ENCODE measurements at regions not wholly inside any gene's neighbourhood (a gene's known extent, or its start where the extent isn't known, plus 50 kb on each side); places are given as distances from the start of the nearest gene placed in this dataset.

GRCh38 chr4:45640281-45640680, 483.6 kb downstream of the GABRG1 start:
- no peak overlapping the region for H3K4me3 ChIP-seq (ENCODE audit: low read length)
- no peak overlapping the region for H4K5ac ChIP-seq (ENCODE audit: low read length)
- H3K4me2 ChIP-seq (ENCODE audit: low read length) = no peak overlapping the region
- no peak for DNase-seq
- no peak overlapping the region for H2BK5ac ChIP-seq (ENCODE audit: low read length)
- no peak overlapping the region for H2BK15ac ChIP-seq (replicated peaks; ENCODE audit: low read depth)
- H2AK5ac ChIP-seq (ENCODE audit: low read length) = no peak overlapping the region
- H3K27me3 ChIP-seq (ENCODE audit: insufficient read depth, low read length, poor library complexity) = no peaks in the 10 kb centered on the region
- H3K79me1 ChIP-seq (ENCODE audit: low read length) = no peaks in the 10 kb centered on the region
- no peaks in the 10 kb centered on the region for H3K79me2 ChIP-seq (ENCODE audit: control insufficient read depth, insufficient read depth, low read length)
- no peak overlapping the region for H2BK120ac ChIP-seq (ENCODE audit: low read depth, low read length)
- H3K23ac ChIP-seq (ENCODE audit: low read length) = no peak overlapping the region
- H4K8ac ChIP-seq (ENCODE audit: low read depth, low read length) = no peak overlapping the region
- no peak overlapping the region for H3K56ac ChIP-seq (ENCODE audit: low read length)
- no peak overlapping the region for H3K18ac ChIP-seq (ENCODE audit: low read length)
- WGBS (ENCODE audit: extremely low coverage, insufficient coverage, low lambda C conversion rate) = no CpG with 5 or more reads among the region's 6 CpGs
- no peaks in the 10 kb centered on the region for H3K36me3 ChIP-seq (ENCODE audit: control insufficient read depth, insufficient read depth, low read length)
- no peak overlapping the region for H3K4ac ChIP-seq (ENCODE audit: low read depth, low read length)
- no peaks in the 10 kb centered on the region for H3K4me1 ChIP-seq (ENCODE audit: control insufficient read depth, low read depth, low read length)
- H3K9ac ChIP-seq (ENCODE audit: low read length) = no peak overlapping the region
- H3K27ac ChIP-seq (ENCODE audit: low read depth, low read length) = no peak overlapping the region

GRCh38 chr4:45638641-45639040, 485.2 kb downstream of the GABRG1 start:
- H3K27me3 ChIP-seq (ENCODE audit: insufficient read depth, low read length, poor library complexity) = no peaks in the 10 kb centered on the region
- no peak overlapping the region for H3K18ac ChIP-seq (ENCODE audit: low read length)
- no peak overlapping the region for H3K23ac ChIP-seq (ENCODE audit: low read length)
- H2BK5ac ChIP-seq (ENCODE audit: low read length) = no peak overlapping the region
- H2BK120ac ChIP-seq (ENCODE audit: low read depth, low read length) = no peak overlapping the region
- H2BK15ac ChIP-seq (replicated peaks; ENCODE audit: low read depth) = no peak overlapping the region
- no peak overlapping the region for H4K8ac ChIP-seq (ENCODE audit: low read depth, low read length)
- H3K4me1 ChIP-seq (ENCODE audit: control insufficient read depth, low read depth, low read length) = no peaks in the 10 kb centered on the region
- DNase-seq = peak; percentile 19
- WGBS (ENCODE audit: extremely low coverage, insufficient coverage, low lambda C conversion rate) = no CpG with 5 or more reads among the region's 3 CpGs
- no peak overlapping the region for H3K56ac ChIP-seq (ENCODE audit: low read length)
- H4K5ac ChIP-seq (ENCODE audit: low read length) = no peak overlapping the region
- H3K79me1 ChIP-seq (ENCODE audit: low read length) = no peaks in the 10 kb centered on the region
- H3K4me3 ChIP-seq (ENCODE audit: low read length) = no peak overlapping the region
- no peaks in the 10 kb centered on the region for H3K79me2 ChIP-seq (ENCODE audit: control insufficient read depth, insufficient read depth, low read length)
- no peak overlapping the region for H3K4me2 ChIP-seq (ENCODE audit: low read length)
- H3K36me3 ChIP-seq (ENCODE audit: control insufficient read depth, insufficient read depth, low read length) = no peaks in the 10 kb centered on the region
- no peak overlapping the region for H3K27ac ChIP-seq (ENCODE audit: low read depth, low read length)
- no peak overlapping the region for H3K4ac ChIP-seq (ENCODE audit: low read depth, low read length)
- no peak overlapping the region for H3K9ac ChIP-seq (ENCODE audit: low read length)
- no peak overlapping the region for H2AK5ac ChIP-seq (ENCODE audit: low read length)

- DNase-seq = no peak
- no peak overlapping the region for H3K18ac ChIP-seq (ENCODE audit: low read length)
- H3K27me3 ChIP-seq (ENCODE audit: insufficient read depth, low read length, poor library complexity) = no peaks in the 10 kb centered on the region
- no peak overlapping the region for H3K56ac ChIP-seq (ENCODE audit: low read length)
- WGBS (ENCODE audit: extremely low coverage, insufficient coverage, low lambda C conversion rate) = no CpG with 5 or more reads among the region's 1 CpG
- H3K9ac ChIP-seq (ENCODE audit: low read length) = no peak overlapping the region
- H4K5ac ChIP-seq (ENCODE audit: low read length) = no peak overlapping the region
- H4K8ac ChIP-seq (ENCODE audit: low read depth, low read length) = no peak overlapping the region
- no peaks in the 10 kb centered on the region for H3K36me3 ChIP-seq (ENCODE audit: control insufficient read depth, insufficient read depth, low read length)
- no peak overlapping the region for H3K4me2 ChIP-seq (ENCODE audit: low read length)
- H3K4me3 ChIP-seq (ENCODE audit: low read length) = no peak overlapping the region
- no peak overlapping the region for H3K4ac ChIP-seq (ENCODE audit: low read depth, low read length)
- no peaks in the 10 kb centered on the region for H3K79me1 ChIP-seq (ENCODE audit: low read length)
- no peaks in the 10 kb centered on the region for H3K79me2 ChIP-seq (ENCODE audit: control insufficient read depth, insufficient read depth, low read length)
- no peak overlapping the region for H2BK5ac ChIP-seq (ENCODE audit: low read length)
- H3K23ac ChIP-seq (ENCODE audit: low read length) = no peak overlapping the region
- no peak overlapping the region for H2BK15ac ChIP-seq (replicated peaks; ENCODE audit: low read depth)
- H3K27ac ChIP-seq (ENCODE audit: low read depth, low read length) = no peak overlapping the region
- no peak overlapping the region for H2AK5ac ChIP-seq (ENCODE audit: low read length)
- no peaks in the 10 kb centered on the region for H3K4me1 ChIP-seq (ENCODE audit: control insufficient read depth, low read depth, low read length)
- no peak overlapping the region for H2BK120ac ChIP-seq (ENCODE audit: low read depth, low read length)
Measured at GRCh38 chr4:45636175-45636574, 487.7 kb downstream of the GABRG1 start.

GRCh38 chr4:45629717-45630116, 494.1 kb downstream of the GABRG1 start:
- Histone ChIP-seq H3K4me3 (ENCODE audit: low read length) (no peak overlapping the region), H2BK15ac (replicated peaks; ENCODE audit: low read depth) (no peak overlapping the region), H2BK120ac (ENCODE audit: low read depth, low read length) (no peak overlapping the region), H3K4ac (ENCODE audit: low read depth, low read length) (no peak overlapping the region), H4K5ac (ENCODE audit: low read length) (no peak overlapping the region), H3K23ac (ENCODE audit: low read length) (no peak overlapping the region), H4K8ac (ENCODE audit: low read depth, low read length) (no peak overlapping the region), H3K36me3 (ENCODE audit: control insufficient read depth, insufficient read depth, low read length) (no peaks in the 10 kb centered on the region), H3K4me2 (ENCODE audit: low read length) (no peak overlapping the region), H3K27me3 (ENCODE audit: insufficient read depth, low read length, poor library complexity) (no peaks in the 10 kb centered on the region), H3K56ac (ENCODE audit: low read length) (no peak overlapping the region), H3K4me1 (ENCODE audit: control insufficient read depth, low read depth, low read length) (no peaks in the 10 kb centered on the region), H2BK5ac (ENCODE audit: low read length) (no peak overlapping the region), H3K18ac (ENCODE audit: low read length) (no peak overlapping the region), H3K79me1 (ENCODE audit: low read length) (no peaks in the 10 kb centered on the region), H3K27ac (ENCODE audit: low read depth, low read length) (no peak overlapping the region), H2AK5ac (ENCODE audit: low read length) (no peak overlapping the region), H3K79me2 (ENCODE audit: control insufficient read depth, insufficient read depth, low read length) (no peaks in the 10 kb centered on the region), H3K9ac (ENCODE audit: low read length) (no peak overlapping the region)
- no CpG with 5 or more reads among the region's 2 CpGs for WGBS (ENCODE audit: extremely low coverage, insufficient coverage, low lambda C conversion rate)
- DNase-seq = no peak

GRCh38 chr4:45621971-45622370, 501.9 kb downstream of the GABRG1 start:
- H3K9ac ChIP-seq (ENCODE audit: low read length) = no peak overlapping the region
- no peak overlapping the region for H2BK5ac ChIP-seq (ENCODE audit: low read length)
- H3K23ac ChIP-seq (ENCODE audit: low read length) = no peak overlapping the region
- H3K4me1 ChIP-seq (ENCODE audit: control insufficient read depth, low read depth, low read length) = no peaks in the 10 kb centered on the region
- no peak overlapping the region for H2BK120ac ChIP-seq (ENCODE audit: low read depth, low read length)
- H2AK5ac ChIP-seq (ENCODE audit: low read length) = no peak overlapping the region
- no peak overlapping the region for H3K4ac ChIP-seq (ENCODE audit: low read depth, low read length)
- H4K5ac ChIP-seq (ENCODE audit: low read length) = no peak overlapping the region
- no peak overlapping the region for H3K4me3 ChIP-seq (ENCODE audit: low read length)
- H3K27me3 ChIP-seq (ENCODE audit: insufficient read depth, low read length, poor library complexity) = no peaks in the 10 kb centered on the region
- no peaks in the 10 kb centered on the region for H3K36me3 ChIP-seq (ENCODE audit: control insufficient read depth, insufficient read depth, low read length)
- no peak overlapping the region for H4K8ac ChIP-seq (ENCODE audit: low read depth, low read length)
- no peaks in the 10 kb centered on the region for H3K79me1 ChIP-seq (ENCODE audit: low read length)
- no peak overlapping the region for H3K27ac ChIP-seq (ENCODE audit: low read depth, low read length)
- H3K18ac ChIP-seq (ENCODE audit: low read length) = no peak overlapping the region
- no peak overlapping the region for H2BK15ac ChIP-seq (replicated peaks; ENCODE audit: low read depth)
- WGBS (ENCODE audit: extremely low coverage, insufficient coverage, low lambda C conversion rate) = no CpG with 5 or more reads among the region's 2 CpGs
- H3K4me2 ChIP-seq (ENCODE audit: low read length) = no peak overlapping the region
- no peaks in the 10 kb centered on the region for H3K79me2 ChIP-seq (ENCODE audit: control insufficient read depth, insufficient read depth, low read length)
- no peak for DNase-seq
- H3K56ac ChIP-seq (ENCODE audit: low read length) = no peak overlapping the region

- Histone ChIP-seq H3K23ac (ENCODE audit: low read length) (no peak overlapping the region), H3K56ac (ENCODE audit: low read length) (no peak overlapping the region), H3K27ac (ENCODE audit: low read depth, low read length) (no peak overlapping the region), H3K36me3 (ENCODE audit: control insufficient read depth, insufficient read depth, low read length) (no peaks in the 10 kb centered on the region), H3K79me2 (ENCODE audit: control insufficient read depth, insufficient read depth, low read length) (no peaks in the 10 kb centered on the region), H2AK5ac (ENCODE audit: low read length) (no peak overlapping the region), H3K4me1 (ENCODE audit: control insufficient read depth, low read depth, low read length) (no peaks in the 10 kb centered on the region), H3K27me3 (ENCODE audit: insufficient read depth, low read length, poor library complexity) (no peaks in the 10 kb centered on the region), H4K8ac (ENCODE audit: low read depth, low read length) (no peak overlapping the region), H2BK15ac (replicated peaks; ENCODE audit: low read depth) (no peak overlapping the region), H3K4me2 (ENCODE audit: low read length) (no peak overlapping the region), H2BK120ac (ENCODE audit: low read depth, low read length) (no peak overlapping the region), H3K9ac (ENCODE audit: low read length) (no peak overlapping the region), H3K79me1 (ENCODE audit: low read length) (no peaks in the 10 kb centered on the region), H2BK5ac (ENCODE audit: low read length) (no peak overlapping the region), H4K5ac (ENCODE audit: low read length) (no peak overlapping the region), H3K18ac (ENCODE audit: low read length) (no peak overlapping the region), H3K4ac (ENCODE audit: low read depth, low read length) (no peak overlapping the region), H3K4me3 (ENCODE audit: low read length) (no peak overlapping the region)
- WGBS (ENCODE audit: extremely low coverage, insufficient coverage, low lambda C conversion rate) = no CpG with 5 or more reads among the region's 1 CpG
- DNase-seq = no peak
Measured at GRCh38 chr4:45620808-45621207, 503.0 kb downstream of the GABRG1 start.

Measured in mesendoderm (in vitro differentiated cells).